Small intestine (tissue), 7 donors: ENCODE measurements at regions not wholly inside any gene's neighbourhood (a gene's known extent, or its start where the extent isn't known, plus 50 kb on each side); places are given as distances from the start of the nearest gene placed in this dataset.

ENCODE experiments used
- DNase-seq, 2 donors: peaks; one replicate each; pipeline versions ENCODE4 v3.0.0 to v3.0.0-alpha.2; 2013
- FAIRE-seq: peaks from 2 replicates; lab custom pipeline; 2012; peaks lifted over from hg19 to GRCh38; lab: Jason Lieb, UNC
- H3K27ac ChIP-seq, 3 donors: one replicate each; pipeline ENCODE4 v1.5.1; 2013; ENCODE audit warnings: low read length in 2 of 3, mild to moderate bottlenecking in 2 of 3, control low read depth in 1 of 3, inconsistent platforms in 1 of 3, low read depth in 1 of 3, moderate library complexity in 1 of 3
- H3K27me3 ChIP-seq, 3 donors: one replicate each; pipeline ENCODE4 v1.6.1; 2013; ENCODE audit warnings: low read length in 3 of 3, inconsistent platforms in 1 of 3; ENCODE audit not compliant: control insufficient read depth in 3 of 3, insufficient read depth in 3 of 3
- H3K36me3 ChIP-seq, 3 donors: one replicate each; pipeline ENCODE4 v1.6.1; 2013; ENCODE audit warnings: low read length in 3 of 3, inconsistent platforms in 1 of 3, low read depth in 1 of 3, mild to moderate bottlenecking in 1 of 3, moderate library complexity in 1 of 3; ENCODE audit not compliant: control insufficient read depth in 3 of 3, insufficient read depth in 2 of 3
- H3K4me1 ChIP-seq, 3 donors: one replicate each; pipeline ENCODE4 v1.6.1; 2013; ENCODE audit warnings: low read length in 2 of 3, inconsistent platforms in 1 of 3, low read depth in 1 of 3, mild to moderate bottlenecking in 1 of 3, moderate library complexity in 1 of 3; ENCODE audit not compliant: control insufficient read depth in 3 of 3, insufficient read depth in 2 of 3
- H3K4me3 ChIP-seq, 3 donors: one replicate each; pipeline ENCODE4 v1.5.1; 2013; ENCODE audit warnings: low read length in 3 of 3, control low read depth in 1 of 3, inconsistent platforms in 1 of 3, low read depth in 1 of 3, mild to moderate bottlenecking in 1 of 3, moderate library complexity in 1 of 3
- H3K9me3 ChIP-seq, 2 donors: one replicate each; pipeline ENCODE4 v1.6.1; 2013; ENCODE audit warnings: low read depth in 1 of 2, low read length in 1 of 2; ENCODE audit not compliant: control insufficient read depth in 2 of 2, insufficient read depth in 1 of 2
- WGBS, 3 donors: extraction: QIAGEN DNeasy Blood & Tissue Kit; methylation state at CpG; one replicate each; pipeline ENCODE4 v1.1.7; 2013; 5-methylcytosine and 5-hydroxymethylcytosine counted together
- donor health status: healthy with polysubstance abuse.
- donor health status: control.
- donor health status: control.
- donor health status: Bipolar disorder and iron deficiency.
- donor health status: healthy.

- H3K27me3 ChIP-seq: peaks cover 0 to 3% (median 0%) of the 10 kb centered on the region in 3 donors
- H3K9me3 ChIP-seq: no peaks in the 10 kb centered on the region
- FAIRE-seq: no peak
- no peaks in the 10 kb centered on the region for H3K36me3 ChIP-seq
- H3K27ac ChIP-seq: no peak overlapping the region
- H3K4me3 ChIP-seq: no peak overlapping the region
- DNase-seq: no peak
- WGBS, 3 donors: 81 to 92% (median 89%) methylated on average over 3 of the region's 3 CpGs
- H3K4me1 ChIP-seq: no peaks in the 10 kb centered on the region
Measured at GRCh38 chr5:158154226-158155005, 295.5 kb upstream of the CLINT1 start.

GRCh38 chr5:158153508-158153907 lies 294.6 kb upstream of the CLINT1 start:
- Histone ChIP-seq H3K4me3 (no peak overlapping the region), H3K36me3 (no peaks in the 10 kb centered on the region), H3K4me1 (no peaks in the 10 kb centered on the region), H3K27ac (no peak overlapping the region), H3K9me3 (no peaks in the 10 kb centered on the region), H3K27me3 (peaks cover 0 to 3% (median 0%) of the 10 kb centered on the region in 3 donors)
- FAIRE-seq (no peak), DNase-seq (no peak)
- WGBS, 3 donors: 33 to 60% (median 34%) methylated on average over 3 of the region's 3 CpGs

- Histone ChIP-seq H3K4me3 (no peak overlapping the region), H3K27me3 (peaks cover 0 to 3% (median 0%) of the 10 kb centered on the region in 3 donors), H3K27ac (no peak overlapping the region), H3K4me1 (no peaks in the 10 kb centered on the region), H3K9me3 (no peaks in the 10 kb centered on the region), H3K36me3 (no peaks in the 10 kb centered on the region)
- FAIRE-seq: no peak
- DNase-seq: no peak
- WGBS, 3 donors: 87 to 90% (median 90%) methylated on average over 3 of the region's 3 CpGs
Measured at GRCh38 chr5:158152136-158152535, 293.2 kb upstream of the CLINT1 start.

GRCh38 chr5:158147227-158147626 lies 288.3 kb upstream of the CLINT1 start:
- 67 to 70% (median 68%) methylated on average over 1 of the region's 1 CpG for WGBS, 3 donors
- H3K27me3 ChIP-seq: no peaks in the 10 kb centered on the region
- no peaks in the 10 kb centered on the region for H3K36me3 ChIP-seq
- no peaks in the 10 kb centered on the region for H3K9me3 ChIP-seq
- no peaks in the 10 kb centered on the region for H3K4me1 ChIP-seq
- no peak for FAIRE-seq
- no peak overlapping the region for H3K4me3 ChIP-seq
- no peak overlapping the region for H3K27ac ChIP-seq
- DNase-seq: no peak

GRCh38 chr5:158145827-158146226 lies 286.9 kb upstream of the CLINT1 start:
- Histone ChIP-seq H3K36me3 (no peaks in the 10 kb centered on the region), H3K27me3 (no peaks in the 10 kb centered on the region), H3K27ac (no peak overlapping the region), H3K4me1 (no peaks in the 10 kb centered on the region), H3K4me3 (no peak overlapping the region), H3K9me3 (no peaks in the 10 kb centered on the region)
- DNase-seq: no peak
- 67 to 73% (median 70%) methylated on average over 4 of the region's 4 CpGs for WGBS, 3 donors
- FAIRE-seq: no peak

- no peak overlapping the region for H3K27ac ChIP-seq
- no peaks in the 10 kb centered on the region for H3K27me3 ChIP-seq
- DNase-seq (no peak), FAIRE-seq (no peak)
- 60 to 65% (median 62%) methylated on average over 3 of the region's 3 CpGs for WGBS, 3 donors
- H3K9me3 ChIP-seq: no peaks in the 10 kb centered on the region
- no peak overlapping the region for H3K4me3 ChIP-seq
- H3K4me1 ChIP-seq: no peaks in the 10 kb centered on the region
- H3K36me3 ChIP-seq: no peaks in the 10 kb centered on the region
Measured at GRCh38 chr5:158143081-158143480, 284.1 kb upstream of the CLINT1 start.

- no peaks in the 10 kb centered on the region for H3K36me3 ChIP-seq
- H3K27me3 ChIP-seq: no peaks in the 10 kb centered on the region
- FAIRE-seq (no peak), DNase-seq (no peak)
- no peaks in the 10 kb centered on the region for H3K4me1 ChIP-seq
- H3K27ac ChIP-seq: no peak overlapping the region
- H3K9me3 ChIP-seq: no peaks in the 10 kb centered on the region
- WGBS, 3 donors: 73 to 81% (median 75%) methylated on average over 3 of the region's 3 CpGs
- H3K4me3 ChIP-seq: no peak overlapping the region
Measured at GRCh38 chr5:158142156-158142555, 283.2 kb upstream of the CLINT1 start.

GRCh38 chr5:158140120-158140731 lies 281.3 kb upstream of the CLINT1 start:
- WGBS, 3 donors: 76 to 86% (median 79%) methylated on average over 4 of the region's 4 CpGs
- no peak for FAIRE-seq
- Histone ChIP-seq H3K36me3 (no peaks in the 10 kb centered on the region), H3K27me3 (no peaks in the 10 kb centered on the region), H3K4me3 (no peak overlapping the region), H3K9me3 (no peaks in the 10 kb centered on the region), H3K4me1 (no peaks in the 10 kb centered on the region), H3K27ac (no peak overlapping the region)
- DNase-seq: no peak
